GM18508 (cell line): ENCODE measurements at regions not wholly inside any gene's neighbourhood (a gene's known extent, or its start where the extent isn't known, plus 50 kb on each side); places are given as distances from the start of the nearest gene placed in this dataset.

Source experiments
- ATAC-seq: cut with Tn5 transposase; IDR thresholded peaks from one replicate; pipeline ENCODE4 v1.9.1; 2021; ENCODE audit warnings: moderate number of reproducible peaks; ENCODE audit not compliant: insufficient read depth, unreplicated experiment

DNA sequence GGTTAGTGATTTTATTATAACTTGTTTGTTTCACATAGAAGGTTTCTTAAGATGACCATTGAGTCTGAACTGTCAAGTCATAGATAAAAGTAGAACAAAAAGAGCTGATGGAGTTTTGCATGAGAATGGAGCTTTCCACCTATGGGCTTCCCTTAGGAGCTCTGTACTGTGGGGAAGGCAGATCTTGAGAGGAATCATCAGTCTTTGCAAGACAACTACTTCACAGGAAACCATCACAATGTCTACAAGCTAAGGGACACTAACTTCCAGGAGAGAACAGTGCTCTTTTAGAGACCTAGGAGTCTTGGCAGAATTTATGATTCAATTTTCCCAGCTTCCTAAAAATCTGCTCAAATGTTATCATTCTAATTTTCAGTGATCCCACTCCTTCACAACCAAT is 78.2 kb downstream of the FBXO5 start:
- no peak for ATAC-seq

DNA sequence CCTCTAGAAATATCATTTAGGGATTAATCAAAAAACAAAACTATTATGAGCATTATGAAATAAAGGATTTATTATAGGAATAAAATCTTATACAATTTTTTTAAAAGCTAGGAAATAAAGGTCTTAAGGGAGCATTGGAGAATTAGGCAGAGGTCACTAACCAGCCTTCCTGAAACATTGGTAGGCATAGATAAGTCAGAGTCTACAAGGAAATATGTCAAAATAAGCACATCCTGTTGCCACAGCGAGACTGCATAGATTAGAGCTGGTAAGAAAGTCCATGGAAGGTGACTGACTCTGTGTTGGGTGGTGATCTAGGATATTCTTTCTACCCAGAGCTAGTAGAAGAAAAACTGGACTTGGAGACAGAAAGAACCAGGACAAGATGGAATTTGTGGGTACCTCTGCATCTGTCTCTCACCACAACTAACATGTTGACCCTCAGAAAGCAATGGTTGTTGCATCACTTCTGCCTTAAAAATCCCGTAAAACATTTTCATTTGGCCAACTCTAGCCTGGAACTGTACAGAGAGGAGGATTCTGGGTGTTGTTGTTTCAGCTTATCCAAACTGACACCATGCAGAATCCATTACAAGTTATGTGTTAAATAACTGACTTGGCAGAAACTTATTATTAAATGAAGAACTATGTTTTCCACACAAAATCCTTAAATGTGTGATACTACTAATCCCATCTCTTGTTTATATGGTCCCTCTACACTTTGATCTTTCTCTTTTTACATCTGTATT is 77.1 kb downstream of the FBXO5 start:
- no peak for ATAC-seq

DNA sequence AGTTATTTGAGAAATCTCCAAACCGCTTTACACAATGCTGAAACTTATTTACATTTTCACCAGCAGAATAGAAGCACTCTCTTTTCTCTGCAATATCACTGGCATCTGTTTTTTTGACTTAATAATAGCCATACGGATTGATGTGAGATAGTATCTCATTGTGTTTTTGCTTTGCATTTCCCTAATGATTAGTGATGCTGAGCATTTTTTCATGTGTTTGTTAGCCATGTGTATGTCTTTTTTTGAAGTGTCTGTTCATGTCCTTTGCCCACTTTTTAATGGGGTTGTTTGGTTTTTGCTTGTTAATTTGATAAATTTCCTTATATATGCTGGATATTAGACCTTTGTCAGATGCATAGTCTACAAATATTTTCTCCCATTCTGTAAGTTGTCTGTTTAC is 73.6 kb downstream of the FBXO5 start:
- no peak for ATAC-seq

DNA sequence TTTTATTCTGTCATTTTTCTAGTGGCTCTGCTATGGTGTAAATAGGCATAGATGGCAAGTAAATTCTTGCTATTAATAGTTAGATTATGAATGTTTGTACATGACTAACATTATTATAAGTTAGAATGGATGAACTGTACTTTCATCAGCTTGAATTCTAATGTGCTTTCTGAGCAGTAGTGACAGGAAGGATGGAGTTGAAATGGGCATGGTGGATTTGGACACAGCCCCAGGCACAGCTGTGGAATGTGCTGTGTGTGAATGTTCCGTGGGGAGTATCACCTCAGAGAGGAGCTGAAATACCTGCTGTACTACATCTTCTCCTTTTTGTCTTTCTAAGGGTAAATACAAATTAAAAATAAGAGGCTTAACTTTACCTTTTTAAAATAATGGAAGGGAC is 66.8 kb downstream of the FBXO5 start:
- ATAC-seq = no peak

DNA sequence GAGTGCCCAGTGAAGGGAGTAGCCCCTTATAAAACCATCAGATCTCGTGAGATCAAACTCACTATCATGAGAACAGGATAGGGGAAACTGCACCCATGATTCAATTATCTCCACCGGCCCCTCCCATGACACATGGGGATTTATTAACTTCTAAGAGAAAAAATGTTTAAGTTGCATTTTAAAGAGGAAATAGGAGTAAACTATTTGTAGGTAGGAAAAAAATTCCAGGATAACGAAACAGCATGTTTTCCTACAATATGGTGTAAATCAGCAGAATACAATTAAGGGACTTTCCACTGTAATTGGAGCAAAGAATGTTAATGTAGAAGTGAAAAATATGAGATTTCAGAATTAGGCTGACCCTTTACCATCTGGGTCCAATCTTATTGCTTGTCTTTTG is 63.9 kb downstream of the FBXO5 start:
- no peak for ATAC-seq

DNA sequence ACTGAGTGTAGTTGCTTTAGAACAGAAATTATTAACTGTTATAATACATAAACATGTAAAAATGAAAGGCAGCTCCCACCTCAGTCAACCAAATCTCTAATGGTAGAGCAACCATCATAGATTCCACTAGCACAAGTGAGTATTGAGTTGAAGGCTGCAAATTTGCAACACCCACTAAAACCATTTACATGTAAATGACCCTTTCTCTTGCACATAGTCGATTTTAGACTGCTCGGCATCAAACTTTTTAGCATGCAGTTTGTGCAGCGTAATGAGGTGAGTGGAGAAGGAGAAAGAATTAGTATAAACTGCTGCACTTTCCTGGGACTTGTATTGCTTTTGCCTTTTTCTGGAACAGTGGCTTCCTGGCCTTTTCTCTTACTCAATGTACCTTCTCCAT is 62.8 kb downstream of the FBXO5 start:
- no peak for ATAC-seq
